Endothelial cell of umbilical vein (primary cell): ENCODE measurements at regions not wholly inside any gene's neighbourhood (a gene's known extent, or its start where the extent isn't known, plus 50 kb on each side); places are given as distances from the start of the nearest gene placed in this dataset.
"Not testable (repeated sequence)": the region's sequence is repeated elsewhere in the genome, so short reads cannot be mapped to it uniquely, and the experiment has no call there.

Experiments
- BruUV-seq: library from RNA; stranded (reverse); fragments of 400-500 nt; replicated peaks from 2 replicates; lab custom pipeline; 2021; lab: Mats Ljungman, UMichigan
- CTCF ChIA-PET: fragments of 300-600, 350-600 bp; sonication (Branson Sonifier 250); formaldehyde crosslinking; loops from one replicate; lab custom pipeline; 2021; ENCODE audit warnings: antibody characterized with exemption, inconsistent platforms; lab: Charles Lee
- POLR2A ChIA-PET: fragments of 300-600, 350-600 bp; sonication (Branson Sonifier 250); formaldehyde crosslinking; loops from one replicate; lab custom pipeline; 2021; ENCODE audit warnings: antibody characterized with exemption, inconsistent platforms; lab: Charles Lee
- DNase-seq: peaks from one replicate; pipeline ENCODE4 v3.0.0-alpha.2; 2011; ENCODE audit warnings: low read depth, low spot score
- FAIRE-seq: peaks from 2 replicates; lab custom pipeline; 2011; peaks lifted over from hg19 to GRCh38; lab: Jason Lieb, UNC
- H2AFZ ChIP-seq: 2 replicates; pipeline ENCODE4 v1.6.0; 2012; ENCODE audit warnings: low read depth, low read length, control low read depth, inconsistent platforms
- H3K27ac ChIP-seq: 2 replicates; pipeline ENCODE4 v1.5.1; 2011; ENCODE audit warnings: low read depth, mild to moderate bottlenecking, control low read depth, low read length, moderate library complexity; ENCODE audit not compliant: insufficient read depth
- H3K27me3 ChIP-seq, 2 experiments: 2 replicates each; pipeline versions ENCODE4 v1.6.0 to v1.6.1; 2011; ENCODE audit warnings: low read length in 2 of 2, mixed read lengths in 1 of 2; ENCODE audit not compliant: control insufficient read depth in 2 of 2, insufficient read depth in 2 of 2
- H3K36me3 ChIP-seq, 2 experiments: 2 replicates in 1 of 2; 3 replicates in 1 of 2; pipeline ENCODE4 v1.5.1; 2011; ENCODE audit warnings: low read length in 2 of 2, mild to moderate bottlenecking in 1 of 2, moderate library complexity in 1 of 2; ENCODE audit not compliant: control insufficient read depth in 2 of 2, insufficient read depth in 2 of 2; ENCODE audit errors: extremely low read depth in 1 of 2
- H3K4me1 ChIP-seq: 3 replicates; pipeline ENCODE4 v1.5.1; 2011; ENCODE audit warnings: mild to moderate bottlenecking, low read length; ENCODE audit not compliant: control insufficient read depth, insufficient read depth; ENCODE audit errors: extremely low read depth
- H3K4me2 ChIP-seq: 2 replicates; pipeline ENCODE4 v1.6.1; 2011; ENCODE audit warnings: low read length, control low read depth, mixed read lengths; ENCODE audit not compliant: insufficient read depth
- H3K4me3 ChIP-seq, 3 experiments: fragments of 200-600 bp in 1 of 3; sonication (generic), shearing (Covaris generic) in 1 of 3; replicated peaks in 1 of 3; 2 replicates each; pipeline ENCODE4 v1.5.1; 2011 to 2016; ENCODE audit warnings: control low read depth in 3 of 3, low read length in 3 of 3, mild to moderate bottlenecking in 2 of 3, inconsistent platforms in 1 of 3, low read depth in 1 of 3, moderate library complexity in 1 of 3; ENCODE audit not compliant: insufficient read depth in 1 of 3
- H3K79me2 ChIP-seq: 2 replicates; pipeline ENCODE4 v1.6.0; 2012; ENCODE audit warnings: low read length, inconsistent platforms; ENCODE audit not compliant: control insufficient read depth, insufficient read depth
- H3K9ac ChIP-seq: replicated peaks from 2 replicates; pipeline ENCODE3; 2011; ENCODE audit warnings: low read length, control low read depth; ENCODE audit not compliant: insufficient read depth; ENCODE audit errors: extremely low read depth
- H3K9me1 ChIP-seq: replicated peaks from 3 replicates; pipeline ENCODE4 v1.6.0; 2011; ENCODE audit warnings: mild to moderate bottlenecking, low read length; ENCODE audit not compliant: control insufficient read depth, insufficient read depth; ENCODE audit errors: extremely low read depth
- H3K9me3 ChIP-seq: replicated peaks from 2 replicates; pipeline ENCODE4 v1.5.1; 2012; ENCODE audit warnings: low read length, inconsistent platforms; ENCODE audit not compliant: control insufficient read depth, insufficient read depth
- H4K20me1 ChIP-seq: replicated peaks from 2 replicates; pipeline ENCODE3; 2011; ENCODE audit warnings: mild to moderate bottlenecking, low read length; ENCODE audit not compliant: control insufficient read depth, insufficient read depth; ENCODE audit errors: extremely low read depth
- EZH2 ChIP-seq: IDR thresholded peaks from 2 replicates; pipeline ENCODE4 v1.6.1; 2012; ENCODE audit warnings: borderline replicate concordance, low read depth, mild to moderate bottlenecking, moderate library complexity, low read length, inconsistent platforms; ENCODE audit not compliant: severe bottlenecking
- FOS ChIP-seq: IDR thresholded peaks from 2 replicates; pipeline ENCODE4 v1.6.1; 2011; ENCODE audit warnings: mild to moderate bottlenecking, low read length, moderate library complexity, borderline replicate concordance; ENCODE audit not compliant: insufficient read depth
- GATA2 ChIP-seq: IDR thresholded peaks from 2 replicates; pipeline ENCODE4 v1.7.0; 2011; ENCODE audit warnings: low read depth, mild to moderate bottlenecking, moderate library complexity, mixed read lengths, low read length; ENCODE audit not compliant: insufficient read length, insufficient read depth
- JUN ChIP-seq: IDR thresholded peaks from 2 replicates; pipeline ENCODE4 v1.6.1; 2011; ENCODE audit warnings: borderline replicate concordance, low read depth; ENCODE audit not compliant: insufficient read length, insufficient read depth
- MYC ChIP-seq: IDR thresholded peaks from one replicate; pipeline ENCODE4 v1.6.1; 2011; ENCODE audit warnings: mild to moderate bottlenecking, low read depth, low read length
- POLR2A ChIP-seq: IDR thresholded peaks from 2 replicates; pipeline ENCODE4 v1.6.1; 2012; ENCODE audit warnings: low read depth, mild to moderate bottlenecking, control low read depth, low read length
- POLR2AphosphoS5 ChIP-seq: IDR thresholded peaks from 2 replicates; pipeline ENCODE4 v1.6.1; 2012; ENCODE audit warnings: low read depth, mild to moderate bottlenecking, control low read depth, low read length, moderate library complexity; ENCODE audit not compliant: insufficient read depth
- dilution Hi-C: fragments of 300-500 bp; cut with MboI; formaldehyde crosslinking; loops from one replicate; pipeline ENCODE4 v1.15.0; 2019; ENCODE audit warnings: low sequenced_read_pairs; ENCODE audit not compliant: extremely low pct_ligation_motif_present
- intact Hi-C: fragments of 100-400 bp; cut with micrococcal nuclease; formaldehyde crosslinking; loops from one replicate; pipeline ENCODE4 v1.10.0; 2022
- TF ChIP-seq, protein P1 (sequence below), 2 donors: IDR thresholded peaks; 1 replicate in 1 of 2; 2 replicates in 1 of 2; pipeline ENCODE4 v1.5.1; 2011; ENCODE audit warnings: low read length in 2 of 2, mild to moderate bottlenecking in 2 of 2, moderate library complexity in 2 of 2, control low read depth in 1 of 2, inconsistent platforms in 1 of 2, low read depth in 1 of 2; ENCODE audit not compliant: insufficient read depth in 1 of 2; ENCODE audit errors: extremely low read depth in 1 of 2
- TF ChIP-seq, protein P2 (sequence below): IDR thresholded peaks from 2 replicates; pipeline ENCODE4 v1.6.1; 2011; ENCODE audit not compliant: insufficient read depth, insufficient read length

DNA sequence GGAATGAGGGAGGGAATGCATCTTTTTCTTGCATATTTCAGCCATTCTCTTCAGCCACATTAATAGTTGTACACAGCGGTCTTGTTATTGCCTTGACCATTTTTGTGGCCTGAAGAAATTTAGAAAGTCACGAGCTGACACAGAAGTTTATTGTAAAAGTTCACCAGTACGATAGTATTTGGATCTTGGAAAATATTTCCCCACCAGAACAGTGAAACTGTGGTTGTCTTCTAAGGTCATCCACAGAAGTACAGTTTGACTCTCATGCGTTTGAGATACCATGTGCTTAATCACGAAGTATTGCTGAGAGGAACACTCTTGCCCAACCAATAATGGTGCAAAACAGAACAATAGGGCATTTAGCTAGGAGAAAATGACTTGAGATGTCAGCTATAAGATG lies 409.2 kb upstream of the AMELY start:
- peaks cover 81% of the 10 kb centered on the region for H3K79me2 ChIP-seq
- no peaks in the 10 kb centered on the region for H3K9me1 ChIP-seq
- peaks cover 5% of the 10 kb centered on the region for H3K4me1 ChIP-seq
- ChIA-PET CTCF (no interaction called here), POLR2A (no interaction called here)
- H3K9me3 ChIP-seq = no peaks in the 10 kb centered on the region
- TF ChIP-seq EZH2 (no peak), MYC (no peak), POLR2AphosphoS5 (no peak), POLR2A (no peak), FOS (no peak), GATA2 (no peak), JUN (no peak)
- TF ChIP-seq, protein P1, sequence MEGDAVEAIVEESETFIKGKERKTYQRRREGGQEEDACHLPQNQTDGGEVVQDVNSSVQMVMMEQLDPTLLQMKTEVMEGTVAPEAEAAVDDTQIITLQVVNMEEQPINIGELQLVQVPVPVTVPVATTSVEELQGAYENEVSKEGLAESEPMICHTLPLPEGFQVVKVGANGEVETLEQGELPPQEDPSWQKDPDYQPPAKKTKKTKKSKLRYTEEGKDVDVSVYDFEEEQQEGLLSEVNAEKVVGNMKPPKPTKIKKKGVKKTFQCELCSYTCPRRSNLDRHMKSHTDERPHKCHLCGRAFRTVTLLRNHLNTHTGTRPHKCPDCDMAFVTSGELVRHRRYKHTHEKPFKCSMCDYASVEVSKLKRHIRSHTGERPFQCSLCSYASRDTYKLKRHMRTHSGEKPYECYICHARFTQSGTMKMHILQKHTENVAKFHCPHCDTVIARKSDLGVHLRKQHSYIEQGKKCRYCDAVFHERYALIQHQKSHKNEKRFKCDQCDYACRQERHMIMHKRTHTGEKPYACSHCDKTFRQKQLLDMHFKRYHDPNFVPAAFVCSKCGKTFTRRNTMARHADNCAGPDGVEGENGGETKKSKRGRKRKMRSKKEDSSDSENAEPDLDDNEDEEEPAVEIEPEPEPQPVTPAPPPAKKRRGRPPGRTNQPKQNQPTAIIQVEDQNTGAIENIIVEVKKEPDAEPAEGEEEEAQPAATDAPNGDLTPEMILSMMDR (IDR thresholded peaks at IDR 0.05; ENCODE audit: extremely low read depth in 1 of 2, insufficient read depth in 1 of 2, low read depth in 1 of 2, low read length in 2 of 2) = no peak
- TF ChIP-seq, protein P2, sequence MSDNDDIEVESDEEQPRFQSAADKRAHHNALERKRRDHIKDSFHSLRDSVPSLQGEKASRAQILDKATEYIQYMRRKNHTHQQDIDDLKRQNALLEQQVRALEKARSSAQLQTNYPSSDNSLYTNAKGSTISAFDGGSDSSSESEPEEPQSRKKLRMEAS = no peak
- no TSS peak for BruUV-seq
- no peaks in the 10 kb centered on the region for H3K27me3 ChIP-seq
- dilution Hi-C loops (no loop called here), intact Hi-C loops (no loop called here)
- no peak overlapping the region for H3K4me2 ChIP-seq
- H3K27ac ChIP-seq = no peak overlapping the region
- no peak for DNase-seq
- no peak overlapping the region for H3K9ac ChIP-seq
- H3K4me3 ChIP-seq = no peak overlapping the region
- no peaks in the 10 kb centered on the region for H4K20me1 ChIP-seq
- no peak for FAIRE-seq
- H3K36me3 ChIP-seq = peaks cover 0 to 9% of the 10 kb centered on the region in 2 experiments
- no peak overlapping the region for H2AFZ ChIP-seq

DNA sequence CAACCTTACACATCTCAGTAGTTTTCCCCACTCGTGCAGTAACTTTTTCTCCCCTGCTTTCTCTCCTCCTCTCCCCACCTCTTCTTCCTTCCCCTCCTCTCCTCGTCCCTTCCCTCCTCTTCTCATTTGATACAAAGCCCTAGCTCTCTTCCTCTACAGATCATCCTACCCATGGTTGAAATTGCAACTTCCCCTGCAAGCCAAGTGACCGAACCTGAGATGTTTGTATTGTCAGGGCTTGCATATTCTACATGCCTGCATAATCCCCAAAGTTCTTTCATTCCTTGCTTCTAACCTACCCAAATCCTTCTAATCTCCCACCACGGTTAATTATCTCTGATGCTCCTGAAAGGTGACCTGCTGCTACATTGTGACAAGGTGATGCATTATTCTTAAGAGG lies 408.6 kb upstream of the AMELY start:
- H2AFZ ChIP-seq, dilution Hi-C loops, H3K4me2 ChIP-seq, FAIRE-seq, H3K9ac ChIP-seq, H3K4me1 ChIP-seq, H3K4me3 ChIP-seq, H3K9me1 ChIP-seq, POLR2A ChIA-PET, H3K9me3 ChIP-seq, H3K27me3 ChIP-seq, DNase-seq, H3K36me3 ChIP-seq, BruUV-seq, H4K20me1 ChIP-seq, intact Hi-C loops, CTCF ChIA-PET, H3K27ac ChIP-seq: not testable (repeated sequence)
- H3K79me2 ChIP-seq = peaks cover 81% of the 10 kb centered on the region
